ENCODE measurements at regions not wholly inside any gene's neighbourhood (a gene's known extent, or its start where the extent isn't known, plus 50 kb on each side); places are given as distances from the start of the nearest gene placed in this dataset.

DNA sequence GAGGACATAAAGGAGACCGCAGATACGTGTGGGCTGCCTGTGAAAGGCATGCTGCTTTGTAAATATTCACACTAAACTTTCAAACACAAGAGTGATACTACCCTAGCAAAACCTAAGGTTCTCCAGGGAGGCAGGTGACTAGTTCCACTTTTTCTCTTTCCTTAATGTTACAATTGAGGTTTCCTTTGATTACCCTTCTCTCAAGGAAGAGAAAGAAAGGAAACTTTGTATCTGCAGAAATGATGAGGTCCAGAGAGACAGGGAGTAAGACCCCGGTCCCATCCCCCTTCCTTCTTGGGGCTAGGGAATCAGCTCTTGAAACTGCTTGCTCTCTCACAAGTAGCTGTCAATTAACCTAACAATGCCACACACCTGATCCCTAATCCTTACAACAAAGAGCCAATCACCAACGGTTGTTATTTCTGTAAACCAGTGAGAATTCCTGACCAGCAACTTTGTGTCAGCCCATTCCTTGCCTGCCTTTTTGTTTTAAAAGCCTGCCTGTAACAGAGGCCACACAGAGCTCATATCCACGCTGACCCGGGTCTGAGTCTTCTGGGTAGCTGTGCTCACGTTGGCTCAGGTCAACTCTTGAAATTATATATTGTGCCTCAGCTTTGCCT, 754.8 kb upstream of the FRG1 start:
- no peak overlapping the region for H3K4me3 ChIP-seq (ENCODE audit: low read depth, low read length)
- TF ChIP-seq, protein P1, sequence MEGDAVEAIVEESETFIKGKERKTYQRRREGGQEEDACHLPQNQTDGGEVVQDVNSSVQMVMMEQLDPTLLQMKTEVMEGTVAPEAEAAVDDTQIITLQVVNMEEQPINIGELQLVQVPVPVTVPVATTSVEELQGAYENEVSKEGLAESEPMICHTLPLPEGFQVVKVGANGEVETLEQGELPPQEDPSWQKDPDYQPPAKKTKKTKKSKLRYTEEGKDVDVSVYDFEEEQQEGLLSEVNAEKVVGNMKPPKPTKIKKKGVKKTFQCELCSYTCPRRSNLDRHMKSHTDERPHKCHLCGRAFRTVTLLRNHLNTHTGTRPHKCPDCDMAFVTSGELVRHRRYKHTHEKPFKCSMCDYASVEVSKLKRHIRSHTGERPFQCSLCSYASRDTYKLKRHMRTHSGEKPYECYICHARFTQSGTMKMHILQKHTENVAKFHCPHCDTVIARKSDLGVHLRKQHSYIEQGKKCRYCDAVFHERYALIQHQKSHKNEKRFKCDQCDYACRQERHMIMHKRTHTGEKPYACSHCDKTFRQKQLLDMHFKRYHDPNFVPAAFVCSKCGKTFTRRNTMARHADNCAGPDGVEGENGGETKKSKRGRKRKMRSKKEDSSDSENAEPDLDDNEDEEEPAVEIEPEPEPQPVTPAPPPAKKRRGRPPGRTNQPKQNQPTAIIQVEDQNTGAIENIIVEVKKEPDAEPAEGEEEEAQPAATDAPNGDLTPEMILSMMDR (IDR thresholded peaks at IDR 0.05; ENCODE audit: insufficient read depth, low read depth, low read length) = no peak
- no peak for DNase-seq (ENCODE audit: low read depth)

DNA sequence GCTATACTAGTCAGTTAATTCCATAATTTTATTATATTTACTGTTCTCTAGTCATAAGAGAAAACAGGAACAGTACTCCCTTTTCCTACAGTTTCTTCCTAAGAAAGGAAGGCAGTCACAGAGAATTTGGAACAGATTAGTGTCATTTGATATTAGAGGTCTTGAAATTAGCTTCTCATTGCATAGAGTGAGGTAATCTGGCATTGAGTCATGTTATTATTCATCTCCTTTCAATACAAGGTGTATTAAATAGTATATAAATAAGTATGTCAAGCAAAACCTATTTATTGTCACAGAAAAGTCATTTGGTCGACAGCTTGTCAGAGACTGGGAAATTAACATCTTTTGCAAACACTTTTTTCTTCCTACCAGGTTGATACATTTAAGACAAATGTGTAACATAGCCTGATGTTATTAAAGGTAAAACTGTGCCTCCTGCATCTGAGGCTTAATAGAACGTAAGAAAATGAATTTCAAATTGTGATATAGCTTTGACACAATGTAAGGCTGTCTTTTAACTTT, 753.1 kb upstream of the FRG1 start:
- TF ChIP-seq, protein P1 (IDR thresholded peaks at IDR 0.05; ENCODE audit: insufficient read depth, low read depth, low read length) = no peak
- DNase-seq (ENCODE audit: low read depth) = no peak
- H3K4me3 ChIP-seq (ENCODE audit: low read depth, low read length) = no peak overlapping the region

DNA sequence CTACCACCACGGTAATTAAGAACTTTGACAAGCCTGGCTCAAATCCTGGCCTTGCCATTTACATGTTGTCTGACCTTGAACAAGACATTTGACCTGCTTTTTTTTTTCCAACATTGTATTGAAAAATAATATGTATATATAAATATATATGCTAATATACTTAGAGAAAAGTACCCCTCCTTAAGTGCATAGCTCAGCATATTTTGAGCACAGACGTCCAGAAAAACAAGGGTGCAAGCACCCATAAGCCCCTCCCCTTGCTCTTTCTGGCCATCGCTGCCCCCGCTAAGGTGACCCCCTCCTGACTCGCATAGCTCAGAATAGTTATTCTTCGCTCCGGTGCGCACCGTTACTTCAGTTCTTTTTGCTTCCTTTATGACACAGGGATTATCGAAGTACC, 742.0 kb upstream of the FRG1 start:
- TF ChIP-seq, protein P1 (IDR thresholded peaks at IDR 0.05; ENCODE audit: insufficient read depth, low read depth, low read length) = no peak
- DNase-seq (ENCODE audit: low read depth) = no peak
- no peak overlapping the region for H3K4me3 ChIP-seq (ENCODE audit: low read depth, low read length)

DNA sequence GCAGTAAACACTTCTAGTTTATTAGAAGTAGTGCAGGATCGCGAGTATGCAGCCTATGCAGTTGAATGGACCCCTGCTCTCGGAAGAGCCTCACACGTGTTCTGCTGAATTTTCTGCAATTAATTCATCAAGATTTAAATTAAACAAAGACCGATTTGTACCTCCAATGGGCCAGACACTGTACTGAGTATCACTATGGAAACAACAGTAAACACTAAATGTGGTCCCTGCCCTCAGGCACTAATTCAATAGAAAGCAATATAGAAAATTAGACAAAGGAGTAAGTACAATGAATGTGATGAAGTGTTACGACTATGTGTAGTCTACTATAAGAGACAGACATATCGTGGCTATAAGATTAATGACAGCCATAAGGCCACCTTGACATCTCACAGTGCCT, 740.3 kb upstream of the FRG1 start:
- TF ChIP-seq, protein P1 (IDR thresholded peaks at IDR 0.05; ENCODE audit: insufficient read depth, low read depth, low read length) = no peak
- no peak for DNase-seq (ENCODE audit: low read depth)
- H3K4me3 ChIP-seq (ENCODE audit: low read depth, low read length) = no peak overlapping the region

DNA sequence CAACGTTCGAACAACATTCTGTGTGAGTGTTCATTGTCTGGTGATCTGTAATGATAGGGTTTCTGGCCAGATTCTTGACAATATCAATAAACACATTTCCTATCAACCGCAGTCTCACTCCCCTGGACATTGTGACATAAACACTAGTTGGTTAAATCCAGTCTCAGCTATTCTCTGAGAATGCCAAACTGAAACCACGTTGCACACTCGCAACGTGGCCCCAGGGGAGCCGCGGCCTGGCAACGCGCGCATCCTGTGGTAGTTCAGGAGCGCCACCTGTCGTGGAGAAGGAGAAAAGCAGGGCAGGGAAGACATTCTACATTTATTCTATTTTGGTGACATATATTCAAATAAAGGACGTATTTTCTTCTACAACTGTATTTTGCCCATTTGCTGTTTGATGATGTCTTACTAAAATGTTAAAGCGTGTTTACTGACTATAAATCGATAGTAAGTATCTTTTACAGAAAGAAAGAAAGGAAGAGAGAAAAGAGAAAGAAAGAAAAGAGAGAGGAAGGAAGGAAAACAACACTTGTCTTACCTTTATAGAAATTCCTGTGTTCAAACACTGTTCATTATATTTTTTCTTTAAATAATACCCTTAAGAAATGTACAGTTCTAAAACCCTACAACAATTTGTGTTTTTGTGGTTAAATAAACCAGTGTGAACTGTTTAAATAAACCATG, 738.3 kb upstream of the FRG1 start:
- peak; percentile 77 for DNase-seq (ENCODE audit: low read depth)
- peak overlapping the region; percentile 37 for H3K4me3 ChIP-seq (ENCODE audit: low read depth, low read length)
- TF ChIP-seq, protein P1 (IDR thresholded peaks at IDR 0.05; ENCODE audit: insufficient read depth, low read depth, low read length) = peak; percentile 95

DNA sequence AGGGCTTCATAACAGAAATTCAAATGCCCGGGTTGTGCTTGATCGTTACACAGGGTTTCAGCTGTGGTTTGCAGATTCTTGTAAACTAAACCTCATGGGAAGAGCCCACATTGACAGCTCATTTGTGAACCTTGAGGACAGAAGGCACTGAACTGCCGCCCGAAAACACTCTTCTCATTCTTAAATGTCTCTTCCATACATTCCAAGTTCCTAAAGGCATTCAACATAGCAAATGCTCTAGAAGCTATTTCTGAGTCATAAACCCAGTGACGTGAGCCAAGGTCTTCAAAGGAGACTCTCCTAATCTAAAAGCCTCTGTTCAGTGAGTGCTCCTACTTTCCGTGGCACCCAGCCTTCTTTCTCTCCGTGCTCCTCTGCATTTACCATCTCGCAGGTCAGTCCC, 737.8 kb upstream of the FRG1 start:
- peak overlapping the region; percentile 37 for H3K4me3 ChIP-seq (ENCODE audit: low read depth, low read length)
- TF ChIP-seq, protein P1 (IDR thresholded peaks at IDR 0.05; ENCODE audit: insufficient read depth, low read depth, low read length) = no peak
- DNase-seq (ENCODE audit: low read depth) = peak; percentile 44
